IgD-negative memory B cell (primary cell): ENCODE measurements at regions not wholly inside any gene's neighbourhood (a gene's known extent, or its start where the extent isn't known, plus 50 kb on each side); places are given as distances from the start of the nearest gene placed in this dataset.

Experiments used
- H3K27ac Mint-ChIP-seq, 3 donors: one replicate each; pipeline ENCODE4 v1.8.0; 2020 to 2022; ENCODE audit warnings: mild to moderate bottlenecking in 3 of 3, mixed read lengths in 3 of 3, moderate library complexity in 1 of 3
- H3K27me3 Mint-ChIP-seq: one replicate; pipeline ENCODE4 v1.8.0; 2021; ENCODE audit warnings: mixed read lengths
- H3K36me3 Mint-ChIP-seq: one replicate; pipeline ENCODE4 v1.8.0; 2020; ENCODE audit warnings: mild to moderate bottlenecking, mixed read lengths
- H3K4me1 Mint-ChIP-seq, 3 donors: one replicate each; pipeline ENCODE4 v1.8.0; 2020 to 2022; ENCODE audit warnings: mixed read lengths in 3 of 3, mild to moderate bottlenecking in 1 of 3
- H3K4me3 Mint-ChIP-seq, 4 donors: one replicate each; pipeline ENCODE4 v1.8.0; 2020 to 2022; ENCODE audit warnings: mild to moderate bottlenecking in 4 of 4, mixed read lengths in 4 of 4, moderate library complexity in 3 of 4
- H3K9me3 Mint-ChIP-seq, 3 donors: one replicate each; pipeline ENCODE4 v1.8.0; 2020 to 2021; ENCODE audit warnings: mixed read lengths in 3 of 3, mild to moderate bottlenecking in 1 of 3

- Mint-ChIP-seq H3K36me3 (no peaks in the 10 kb centered on the region), H3K4me3 (no peak overlapping the region), H3K27ac (no peak overlapping the region), H3K4me1 (no peaks in the 10 kb centered on the region), H3K27me3 (no peaks in the 10 kb centered on the region), H3K9me3 (peaks cover 2 to 4% (median 3%) of the 10 kb centered on the region in 3 donors)
These were observed 441.9 kb upstream of the GRM3 start for GRCh38 chr7:86201767-86202166.

- Mint-ChIP-seq H3K27ac (no peak overlapping the region), H3K36me3 (no peaks in the 10 kb centered on the region), H3K27me3 (no peaks in the 10 kb centered on the region), H3K4me3 (no peak overlapping the region), H3K9me3 (peaks cover 2 to 4% (median 3%) of the 10 kb centered on the region in 3 donors), H3K4me1 (no peaks in the 10 kb centered on the region)
These were observed 443.7 kb upstream of the GRM3 start for GRCh38 chr7:86199881-86200614.

- no peak overlapping the region for H3K4me3 Mint-ChIP-seq
- no peaks in the 10 kb centered on the region for H3K27me3 Mint-ChIP-seq
- no peaks in the 10 kb centered on the region for H3K36me3 Mint-ChIP-seq
- no peaks in the 10 kb centered on the region for H3K4me1 Mint-ChIP-seq
- H3K27ac Mint-ChIP-seq = no peak overlapping the region
- peaks cover 0 to 4% (median 3%) of the 10 kb centered on the region in 3 donors for H3K9me3 Mint-ChIP-seq
These were observed 453.4 kb upstream of the GRM3 start for GRCh38 chr7:86190351-86190750.

GRCh38 chr7:86181474-86181873 is 462.2 kb upstream of the GRM3 start:
- Mint-ChIP-seq H3K9me3 (peaks cover 0 to 3% (median 2%) of the 10 kb centered on the region in 3 donors), H3K4me3 (no peak overlapping the region), H3K36me3 (no peaks in the 10 kb centered on the region), H3K27ac (no peak overlapping the region), H3K4me1 (peaks cover 0 to 3% (median 0%) of the 10 kb centered on the region in 3 donors), H3K27me3 (no peaks in the 10 kb centered on the region)

GRCh38 chr7:86164827-86165226 is 478.9 kb upstream of the GRM3 start:
- Mint-ChIP-seq H3K27me3 (no peaks in the 10 kb centered on the region), H3K36me3 (no peaks in the 10 kb centered on the region), H3K4me3 (no peak overlapping the region), H3K27ac (no peak overlapping the region), H3K9me3 (peaks cover 3 to 10% (median 5%) of the 10 kb centered on the region in 3 donors), H3K4me1 (no peaks in the 10 kb centered on the region)

- H3K27me3 Mint-ChIP-seq = no peaks in the 10 kb centered on the region
- peaks cover 0 to 3% (median 0%) of the 10 kb centered on the region in 3 donors for H3K4me1 Mint-ChIP-seq
- H3K4me3 Mint-ChIP-seq = no peak overlapping the region
- no peaks in the 10 kb centered on the region for H3K36me3 Mint-ChIP-seq
- H3K27ac Mint-ChIP-seq = no peak overlapping the region
- H3K9me3 Mint-ChIP-seq = peaks cover 2 to 5% (median 2%) of the 10 kb centered on the region in 3 donors
These were observed 485.6 kb upstream of the GRM3 start for GRCh38 chr7:86158111-86158510.

GRCh38 chr7:86155623-86156022 is 488.1 kb upstream of the GRM3 start:
- no peaks in the 10 kb centered on the region for H3K36me3 Mint-ChIP-seq
- no peak overlapping the region for H3K4me3 Mint-ChIP-seq
- no peaks in the 10 kb centered on the region for H3K27me3 Mint-ChIP-seq
- no peak overlapping the region for H3K27ac Mint-ChIP-seq
- peaks cover 0 to 3% (median 0%) of the 10 kb centered on the region in 3 donors for H3K4me1 Mint-ChIP-seq
- peaks cover 0 to 2% (median 0%) of the 10 kb centered on the region in 3 donors for H3K9me3 Mint-ChIP-seq

- H3K27ac Mint-ChIP-seq = no peak overlapping the region
- H3K27me3 Mint-ChIP-seq = no peaks in the 10 kb centered on the region
- H3K9me3 Mint-ChIP-seq = peaks cover 0 to 2% (median 0%) of the 10 kb centered on the region in 3 donors
- no peaks in the 10 kb centered on the region for H3K4me1 Mint-ChIP-seq
- no peaks in the 10 kb centered on the region for H3K36me3 Mint-ChIP-seq
- no peak overlapping the region for H3K4me3 Mint-ChIP-seq
These were observed 490.8 kb upstream of the GRM3 start for GRCh38 chr7:86152926-86153325.

- peaks cover 2 to 8% (median 2%) of the 10 kb centered on the region in 3 donors for H3K9me3 Mint-ChIP-seq
- H3K36me3 Mint-ChIP-seq = no peaks in the 10 kb centered on the region
- no peak overlapping the region for H3K27ac Mint-ChIP-seq
- no peaks in the 10 kb centered on the region for H3K4me1 Mint-ChIP-seq
- no peaks in the 10 kb centered on the region for H3K27me3 Mint-ChIP-seq
- H3K4me3 Mint-ChIP-seq = no peak overlapping the region
These were observed 494.6 kb upstream of the GRM3 start for GRCh38 chr7:86149024-86149665.

- H3K27ac Mint-ChIP-seq = no peak overlapping the region
- no peak overlapping the region for H3K4me3 Mint-ChIP-seq
- no peaks in the 10 kb centered on the region for H3K27me3 Mint-ChIP-seq
- H3K9me3 Mint-ChIP-seq = peaks cover 2 to 8% (median 2%) of the 10 kb centered on the region in 3 donors
- no peaks in the 10 kb centered on the region for H3K36me3 Mint-ChIP-seq
- no peaks in the 10 kb centered on the region for H3K4me1 Mint-ChIP-seq
These were observed 495.2 kb upstream of the GRM3 start for GRCh38 chr7:86148501-86148900.

- Mint-ChIP-seq H3K36me3 (no peaks in the 10 kb centered on the region), H3K4me1 (no peaks in the 10 kb centered on the region), H3K27me3 (no peaks in the 10 kb centered on the region), H3K4me3 (no peak overlapping the region), H3K9me3 (peaks cover 0 to 9% (median 2%) of the 10 kb centered on the region in 3 donors), H3K27ac (no peak overlapping the region)
These were observed 506.4 kb upstream of the GRM3 start for GRCh38 chr7:86137343-86137742.

GRCh38 chr7:86130268-86130667 is 513.4 kb upstream of the GRM3 start:
- Mint-ChIP-seq H3K9me3 (peaks cover 0 to 5% (median 0%) of the 10 kb centered on the region in 3 donors), H3K36me3 (no peaks in the 10 kb centered on the region), H3K27me3 (no peaks in the 10 kb centered on the region), H3K27ac (no peak overlapping the region), H3K4me3 (no peak overlapping the region), H3K4me1 (no peaks in the 10 kb centered on the region)

- no peaks in the 10 kb centered on the region for H3K27me3 Mint-ChIP-seq
- H3K36me3 Mint-ChIP-seq = no peaks in the 10 kb centered on the region
- H3K27ac Mint-ChIP-seq = no peak overlapping the region
- H3K4me1 Mint-ChIP-seq = no peaks in the 10 kb centered on the region
- peaks cover 0 to 2% (median 0%) of the 10 kb centered on the region in 3 donors for H3K9me3 Mint-ChIP-seq
- no peak overlapping the region for H3K4me3 Mint-ChIP-seq
These were observed 520.2 kb upstream of the GRM3 start for GRCh38 chr7:86123476-86123875.

- H3K4me3 Mint-ChIP-seq = no peak overlapping the region
- no peak overlapping the region for H3K27ac Mint-ChIP-seq
- no peaks in the 10 kb centered on the region for H3K27me3 Mint-ChIP-seq
- H3K4me1 Mint-ChIP-seq = no peaks in the 10 kb centered on the region
- peaks cover 0 to 8% (median 4%) of the 10 kb centered on the region in 3 donors for H3K9me3 Mint-ChIP-seq
- H3K36me3 Mint-ChIP-seq = no peaks in the 10 kb centered on the region
These were observed 549.5 kb upstream of the GRM3 start for GRCh38 chr7:86094166-86094669.

- Mint-ChIP-seq H3K4me1 (no peaks in the 10 kb centered on the region), H3K4me3 (no peak overlapping the region), H3K27ac (no peak overlapping the region), H3K9me3 (peaks cover 0 to 3% (median 1%) of the 10 kb centered on the region in 3 donors), H3K36me3 (no peaks in the 10 kb centered on the region), H3K27me3 (no peaks in the 10 kb centered on the region)
These were observed 552.3 kb upstream of the GRM3 start for GRCh38 chr7:86091369-86091768.
